HG03432 (cell line): ENCODE measurements at regions not wholly inside any gene's neighbourhood (a gene's known extent, or its start where the extent isn't known, plus 50 kb on each side); places are given as distances from the start of the nearest gene placed in this dataset.
"Not testable (repeated sequence)": the region's sequence is repeated elsewhere in the genome, so short reads cannot be mapped to it uniquely, and the experiment has no call there.

Experiments
- ATAC-seq: cut with Tn5 transposase; IDR thresholded peaks from one replicate; pipeline ENCODE4 v1.9.1; 2021; ENCODE audit warnings: mild to moderate bottlenecking, moderate library complexity; ENCODE audit not compliant: unreplicated experiment

- ATAC-seq, result no peak
Observed at GRCh38 chr21:34271189-34271851, 92.5 kb upstream of the KCNE2 start.

- no peak for ATAC-seq
Observed at GRCh38 chr21:34272321-34272720, 91.5 kb upstream of the KCNE2 start.

GRCh38 chr21:34274001-34274400 is 89.8 kb upstream of the KCNE2 start:
- ATAC-seq, result no peak

- no peak for ATAC-seq
Observed at GRCh38 chr21:34276711-34277425, 86.9 kb upstream of the KCNE2 start.

- no peak for ATAC-seq
Observed at GRCh38 chr21:34278451-34278850, 85.4 kb upstream of the KCNE2 start.

GRCh38 chr21:34279285-34279684 is 84.5 kb upstream of the KCNE2 start:
- ATAC-seq, result no peak

- no peak for ATAC-seq
Observed at GRCh38 chr21:34279883-34280282, 83.9 kb upstream of the KCNE2 start.

GRCh38 chr21:34280389-34280795 is 83.4 kb upstream of the KCNE2 start:
- no peak for ATAC-seq

- ATAC-seq, result no peak
Observed at GRCh38 chr21:34280959-34281358, 82.8 kb upstream of the KCNE2 start.

- ATAC-seq, result no peak
Observed at GRCh38 chr21:34282223-34282622, 81.6 kb upstream of the KCNE2 start.

- no peak for ATAC-seq
Observed at GRCh38 chr21:34284666-34285065, 79.1 kb upstream of the KCNE2 start.

GRCh38 chr21:34288042-34288441 is 75.8 kb upstream of the KCNE2 start:
- ATAC-seq, result not testable (repeated sequence)

- ATAC-seq, result no peak
Observed at GRCh38 chr21:34289856-34290255, 74.0 kb upstream of the KCNE2 start.

GRCh38 chr21:34296878-34297277 is 66.9 kb upstream of the KCNE2 start:
- ATAC-seq, result no peak

GRCh38 chr21:34298534-34299167 is 65.2 kb upstream of the KCNE2 start:
- no peak for ATAC-seq

GRCh38 chr21:34299168-34299539 is 64.7 kb upstream of the KCNE2 start:
- ATAC-seq, result no peak

- no peak for ATAC-seq
Observed at GRCh38 chr21:34302521-34302920, 61.3 kb upstream of the KCNE2 start.

- no peak for ATAC-seq
Observed at GRCh38 chr21:34305605-34306604, 57.9 kb upstream of the KCNE2 start.

GRCh38 chr21:34307991-34308532 is 55.7 kb upstream of the KCNE2 start:
- no peak for ATAC-seq

GRCh38 chr21:34311561-34312330 is 52.1 kb upstream of the KCNE2 start:
- no peak for ATAC-seq
